GM19324 (cell line): ENCODE measurements at regions not wholly inside any gene's neighbourhood (a gene's known extent, or its start where the extent isn't known, plus 50 kb on each side); places are given as distances from the start of the nearest gene placed in this dataset.
"Not testable (repeated sequence)": the region's sequence is repeated elsewhere in the genome, so short reads cannot be mapped to it uniquely, and the experiment has no call there.

ENCODE experiments used
- ATAC-seq: cut with Tn5 transposase; IDR thresholded peaks from one replicate; pipeline ENCODE4 v1.9.1; 2021; ENCODE audit warnings: mild to moderate bottlenecking, moderate library complexity; ENCODE audit not compliant: unreplicated experiment, low FRiP score

GRCh38 chr20:48531505-48531904 lies 296.3 kb downstream of the PREX1 start:
- no peak for ATAC-seq

- no peak for ATAC-seq
Measured at GRCh38 chr20:48530957-48531356, 296.8 kb downstream of the PREX1 start.

- no peak for ATAC-seq
Measured at GRCh38 chr20:48528346-48528745, 299.5 kb downstream of the PREX1 start.

GRCh38 chr20:48527771-48528170 lies 300.0 kb downstream of the PREX1 start:
- no peak for ATAC-seq

- ATAC-seq: no peak
Measured at GRCh38 chr20:48526936-48527335, 300.9 kb downstream of the PREX1 start.

DNA sequence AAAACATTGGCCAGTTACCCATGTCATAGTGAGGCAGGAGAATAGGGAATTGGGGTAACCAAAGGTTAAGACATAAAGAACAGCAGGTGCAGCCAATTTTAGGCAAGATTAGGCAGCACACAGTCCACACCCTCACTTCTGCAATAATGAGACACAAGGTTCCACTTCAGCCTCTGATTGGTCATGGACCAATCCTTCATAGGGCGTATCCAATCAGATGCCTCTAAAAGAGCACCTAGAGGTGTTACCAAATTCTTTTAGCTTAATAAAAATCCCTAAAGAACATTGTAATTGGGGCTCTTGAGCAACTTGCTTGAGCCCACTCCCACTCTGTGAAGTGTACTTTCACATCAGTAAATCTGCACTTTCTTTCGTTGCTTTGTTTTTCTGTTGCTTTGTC lies 302.4 kb downstream of the PREX1 start:
- ATAC-seq: no peak

DNA sequence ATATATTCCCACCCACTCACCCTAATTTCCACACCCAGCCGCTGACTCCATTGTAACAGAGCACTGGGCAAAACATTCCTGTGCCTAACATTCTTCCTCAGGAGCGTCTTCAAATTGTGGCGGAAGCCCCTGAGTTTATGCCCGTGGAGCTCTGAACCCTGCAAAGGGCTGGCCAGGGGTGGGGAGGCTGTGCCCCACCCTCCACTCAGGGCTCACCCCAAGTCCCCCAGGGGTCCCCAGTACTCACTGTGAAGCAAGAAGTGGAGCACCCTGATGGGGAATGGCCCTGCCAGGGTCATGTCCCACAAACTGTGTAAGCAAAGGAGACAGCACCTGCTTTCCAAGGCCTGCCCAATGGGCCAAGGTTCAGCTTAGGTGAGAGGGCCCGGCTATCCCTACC lies 303.2 kb downstream of the PREX1 start:
- ATAC-seq: no peak

DNA sequence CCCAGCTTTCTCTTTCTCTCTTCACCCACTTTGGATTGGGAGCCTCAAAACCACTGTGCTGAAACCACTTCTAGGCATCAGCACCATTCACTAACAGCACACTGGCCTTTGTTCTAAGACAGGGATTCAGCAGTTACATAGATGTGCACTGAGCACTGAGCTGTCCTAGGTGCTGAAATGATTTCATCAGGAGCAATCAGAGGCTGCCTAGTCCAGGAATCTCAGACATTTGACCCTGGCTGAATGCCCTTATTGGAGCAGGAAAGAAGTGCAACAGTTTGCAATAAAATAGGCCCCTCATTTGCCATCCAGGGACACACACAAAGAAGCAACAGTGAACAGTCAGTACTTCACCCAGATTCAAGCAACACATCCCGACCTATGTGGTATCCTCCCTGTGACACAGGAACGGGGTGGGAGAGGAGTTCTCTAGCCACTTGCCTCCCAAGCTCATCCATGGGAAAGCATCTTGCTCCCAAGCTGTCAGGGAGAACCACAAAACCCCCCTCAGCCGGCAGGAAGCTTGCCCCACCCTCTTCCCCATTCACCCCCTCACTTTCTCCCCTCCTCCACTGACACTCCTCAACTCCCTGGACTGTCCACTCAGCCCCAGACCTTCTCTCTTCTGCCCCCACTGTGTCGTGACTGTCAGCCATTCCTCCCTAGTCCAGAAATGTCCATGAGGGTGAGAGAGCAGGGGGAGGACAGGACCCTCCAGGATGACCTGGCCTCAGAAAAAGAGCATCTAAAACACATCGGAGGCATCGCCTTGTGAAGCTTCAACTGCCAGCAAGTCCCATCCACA lies 304.4 kb downstream of the PREX1 start:
- no peak for ATAC-seq

- ATAC-seq: no peak
Measured at GRCh38 chr20:48521121-48521520, 306.7 kb downstream of the PREX1 start.

GRCh38 chr20:48516196-48516595 lies 311.6 kb downstream of the PREX1 start:
- not testable (repeated sequence) for ATAC-seq

DNA sequence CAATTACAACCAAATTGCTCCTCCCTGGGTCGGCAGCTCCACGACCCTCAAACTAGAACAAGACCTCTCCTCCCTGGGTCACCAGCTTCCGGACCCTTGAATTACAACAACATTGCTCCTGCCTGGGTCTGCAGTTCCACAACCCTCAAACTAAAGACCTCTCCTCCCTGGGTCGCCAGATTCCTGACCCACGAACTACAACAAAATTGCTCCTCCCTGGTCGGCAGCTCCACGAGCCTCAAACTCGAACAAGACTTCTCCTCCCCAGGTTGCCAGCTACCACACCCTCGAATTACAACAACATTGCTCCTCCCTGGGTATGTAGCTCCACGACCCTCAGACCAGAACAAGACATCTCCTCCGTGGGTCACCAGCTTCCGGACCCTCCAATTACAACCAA lies 313.2 kb downstream of the PREX1 start:
- not testable (repeated sequence) for ATAC-seq

- ATAC-seq: not testable (repeated sequence)
Measured at GRCh38 chr20:48512539-48512938, 315.3 kb downstream of the PREX1 start.

GRCh38 chr20:48505066-48505465 lies 322.7 kb downstream of the PREX1 start:
- not testable (repeated sequence) for ATAC-seq

DNA sequence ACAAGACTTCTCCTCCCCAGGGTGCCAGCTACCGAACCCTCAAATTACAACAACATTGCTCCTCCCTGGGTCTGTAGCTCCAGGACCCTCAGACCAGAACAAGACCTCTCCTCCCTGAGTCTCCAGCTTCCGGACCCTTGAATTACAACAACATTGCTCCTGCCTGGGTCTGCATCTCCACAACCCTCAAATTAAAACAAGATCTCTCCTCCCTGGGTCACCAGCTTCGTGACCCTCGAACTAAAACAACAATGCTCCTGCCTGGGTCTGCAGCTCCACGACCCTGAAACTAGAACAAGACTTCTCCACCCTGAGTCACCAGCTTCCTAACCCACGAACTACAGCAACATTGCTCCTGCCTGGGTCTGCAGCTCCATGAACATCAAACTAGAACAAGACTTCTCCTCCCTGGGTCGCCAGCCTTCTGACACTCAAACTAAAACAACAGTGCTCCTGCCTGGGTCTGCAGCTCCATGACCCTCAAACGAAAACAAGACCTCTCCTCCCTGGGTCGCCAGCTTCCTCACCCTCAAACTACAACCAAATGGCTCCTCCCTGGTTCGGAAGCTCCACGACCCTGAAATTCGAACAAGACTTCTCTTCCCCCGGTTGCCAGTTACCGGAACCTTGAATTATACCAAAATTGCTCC lies 324.5 kb downstream of the PREX1 start:
- ATAC-seq: no peak

GRCh38 chr20:48502758-48503157 lies 325.0 kb downstream of the PREX1 start:
- no peak for ATAC-seq

- ATAC-seq: no peak
Measured at GRCh38 chr20:48502016-48502415, 325.8 kb downstream of the PREX1 start.

DNA sequence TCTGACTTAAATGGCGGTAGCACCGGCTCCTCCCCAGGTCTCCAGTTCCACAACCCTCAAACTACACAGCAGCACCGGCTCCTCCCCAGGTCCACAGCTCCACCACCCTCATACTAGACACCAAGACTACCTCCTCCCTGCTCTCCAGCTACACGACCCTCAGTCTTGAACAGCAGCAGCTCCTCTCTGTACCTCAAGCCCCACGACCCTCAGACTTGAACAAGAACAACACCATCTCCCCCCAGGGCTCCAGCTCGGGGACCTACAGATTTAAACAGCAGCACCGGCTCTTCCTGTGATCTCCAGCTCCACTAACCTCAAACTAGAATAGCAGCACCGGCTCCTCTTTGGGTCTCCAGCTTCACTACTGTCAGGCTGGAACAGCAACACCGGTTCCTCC lies 326.9 kb downstream of the PREX1 start:
- ATAC-seq: not testable (repeated sequence)

GRCh38 chr20:48498939-48499338 lies 328.9 kb downstream of the PREX1 start:
- not testable (repeated sequence) for ATAC-seq

- not testable (repeated sequence) for ATAC-seq
Measured at GRCh38 chr20:48498125-48498524, 329.7 kb downstream of the PREX1 start.

GRCh38 chr20:48493966-48494365 lies 333.8 kb downstream of the PREX1 start:
- ATAC-seq: no peak

GRCh38 chr20:48493331-48493730 lies 334.5 kb downstream of the PREX1 start:
- ATAC-seq: not testable (repeated sequence)

- ATAC-seq: no peak
Measured at GRCh38 chr20:48492715-48493070, 335.1 kb downstream of the PREX1 start.
